ENCODE measurements at regions not wholly inside any gene's neighbourhood (a gene's known extent, or its start where the extent isn't known, plus 50 kb on each side); places are given as distances from the start of the nearest gene placed in this dataset.

DNA sequence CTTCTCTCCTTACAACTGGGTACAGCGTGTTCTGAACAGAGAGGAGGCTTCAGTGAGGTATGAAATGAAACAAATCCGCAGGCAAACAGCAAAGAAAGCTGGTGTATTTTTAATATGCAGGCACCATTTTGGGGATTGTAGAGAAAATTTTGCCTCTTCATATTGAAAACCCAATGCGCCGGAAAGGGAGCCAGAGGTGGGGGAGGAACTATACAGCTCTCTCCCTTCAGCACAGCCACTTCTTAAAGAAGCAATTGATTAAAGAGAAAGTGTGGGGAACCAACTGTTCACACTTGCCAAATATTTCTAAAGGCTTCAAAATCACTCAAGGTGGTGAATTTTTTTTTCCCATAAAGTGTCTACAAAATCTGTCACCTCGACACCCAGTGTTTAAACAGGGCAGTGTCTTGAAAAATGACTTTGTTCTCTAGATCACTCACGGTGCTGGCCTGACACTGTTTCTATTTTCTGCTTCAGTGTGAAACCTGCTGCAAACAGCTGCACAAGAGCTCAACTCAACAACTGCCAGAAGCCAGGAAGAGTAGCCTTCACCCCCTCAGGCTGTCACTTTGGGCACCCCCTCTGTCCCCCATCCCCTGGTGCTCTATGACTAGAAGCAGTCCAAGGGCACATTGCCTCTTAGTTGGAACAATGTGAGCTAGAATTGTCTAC lies 123.8 kb upstream of the CTTNBP2NL start:
- TF ChIP-seq, protein P1, sequence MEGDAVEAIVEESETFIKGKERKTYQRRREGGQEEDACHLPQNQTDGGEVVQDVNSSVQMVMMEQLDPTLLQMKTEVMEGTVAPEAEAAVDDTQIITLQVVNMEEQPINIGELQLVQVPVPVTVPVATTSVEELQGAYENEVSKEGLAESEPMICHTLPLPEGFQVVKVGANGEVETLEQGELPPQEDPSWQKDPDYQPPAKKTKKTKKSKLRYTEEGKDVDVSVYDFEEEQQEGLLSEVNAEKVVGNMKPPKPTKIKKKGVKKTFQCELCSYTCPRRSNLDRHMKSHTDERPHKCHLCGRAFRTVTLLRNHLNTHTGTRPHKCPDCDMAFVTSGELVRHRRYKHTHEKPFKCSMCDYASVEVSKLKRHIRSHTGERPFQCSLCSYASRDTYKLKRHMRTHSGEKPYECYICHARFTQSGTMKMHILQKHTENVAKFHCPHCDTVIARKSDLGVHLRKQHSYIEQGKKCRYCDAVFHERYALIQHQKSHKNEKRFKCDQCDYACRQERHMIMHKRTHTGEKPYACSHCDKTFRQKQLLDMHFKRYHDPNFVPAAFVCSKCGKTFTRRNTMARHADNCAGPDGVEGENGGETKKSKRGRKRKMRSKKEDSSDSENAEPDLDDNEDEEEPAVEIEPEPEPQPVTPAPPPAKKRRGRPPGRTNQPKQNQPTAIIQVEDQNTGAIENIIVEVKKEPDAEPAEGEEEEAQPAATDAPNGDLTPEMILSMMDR (IDR thresholded peaks at IDR 0.05; ENCODE audit: insufficient read depth, low read length, poor library complexity, severe bottlenecking), result no peak
- no peak for TF ChIP-seq EZH2phosphoT487 (conservative IDR thresholded peaks at IDR 0.05; ENCODE audit: low read length)
